HL-60 (cell line): ENCODE measurements at regions not wholly inside any gene's neighbourhood (a gene's known extent, or its start where the extent isn't known, plus 50 kb on each side); places are given as distances from the start of the nearest gene placed in this dataset.

Experiments used
- POLR2AphosphoS5 ChIP-seq: IDR thresholded peaks from 2 replicates; pipeline ENCODE4 v1.6.1; 2012; ENCODE audit warnings: low read depth
- TF ChIP-seq, protein P1 (sequence below): IDR thresholded peaks from 2 replicates; pipeline ENCODE4 v1.6.1; 2012; ENCODE audit warnings: low read depth; ENCODE audit not compliant: insufficient replicate concordance
- TF ChIP-seq, protein P2 (sequence below): IDR thresholded peaks from one replicate; pipeline ENCODE4 v1.5.1; 2011; ENCODE audit warnings: low read length, control low read depth, inconsistent platforms; ENCODE audit not compliant: insufficient read depth

DNA sequence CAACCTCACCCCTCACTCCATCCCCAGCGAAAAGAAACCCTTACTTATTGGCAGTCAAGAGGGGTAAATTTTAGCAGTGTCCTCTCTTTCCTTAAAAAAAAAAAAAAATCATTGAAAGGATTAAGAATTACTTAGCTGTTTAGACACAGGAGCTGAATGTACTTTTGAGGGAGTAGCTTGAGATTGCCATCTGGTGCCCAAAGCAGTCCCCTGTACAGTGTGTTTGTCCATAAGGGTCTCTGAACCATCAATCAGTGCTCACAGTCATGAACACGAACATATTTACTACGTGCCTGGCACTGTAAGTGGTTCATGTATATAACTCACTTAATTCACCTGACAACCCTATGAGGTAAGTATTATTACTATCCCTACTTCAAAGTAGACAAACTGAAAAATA, 463.5 kb downstream of the RAP2B start:
- TF ChIP-seq, protein P1, sequence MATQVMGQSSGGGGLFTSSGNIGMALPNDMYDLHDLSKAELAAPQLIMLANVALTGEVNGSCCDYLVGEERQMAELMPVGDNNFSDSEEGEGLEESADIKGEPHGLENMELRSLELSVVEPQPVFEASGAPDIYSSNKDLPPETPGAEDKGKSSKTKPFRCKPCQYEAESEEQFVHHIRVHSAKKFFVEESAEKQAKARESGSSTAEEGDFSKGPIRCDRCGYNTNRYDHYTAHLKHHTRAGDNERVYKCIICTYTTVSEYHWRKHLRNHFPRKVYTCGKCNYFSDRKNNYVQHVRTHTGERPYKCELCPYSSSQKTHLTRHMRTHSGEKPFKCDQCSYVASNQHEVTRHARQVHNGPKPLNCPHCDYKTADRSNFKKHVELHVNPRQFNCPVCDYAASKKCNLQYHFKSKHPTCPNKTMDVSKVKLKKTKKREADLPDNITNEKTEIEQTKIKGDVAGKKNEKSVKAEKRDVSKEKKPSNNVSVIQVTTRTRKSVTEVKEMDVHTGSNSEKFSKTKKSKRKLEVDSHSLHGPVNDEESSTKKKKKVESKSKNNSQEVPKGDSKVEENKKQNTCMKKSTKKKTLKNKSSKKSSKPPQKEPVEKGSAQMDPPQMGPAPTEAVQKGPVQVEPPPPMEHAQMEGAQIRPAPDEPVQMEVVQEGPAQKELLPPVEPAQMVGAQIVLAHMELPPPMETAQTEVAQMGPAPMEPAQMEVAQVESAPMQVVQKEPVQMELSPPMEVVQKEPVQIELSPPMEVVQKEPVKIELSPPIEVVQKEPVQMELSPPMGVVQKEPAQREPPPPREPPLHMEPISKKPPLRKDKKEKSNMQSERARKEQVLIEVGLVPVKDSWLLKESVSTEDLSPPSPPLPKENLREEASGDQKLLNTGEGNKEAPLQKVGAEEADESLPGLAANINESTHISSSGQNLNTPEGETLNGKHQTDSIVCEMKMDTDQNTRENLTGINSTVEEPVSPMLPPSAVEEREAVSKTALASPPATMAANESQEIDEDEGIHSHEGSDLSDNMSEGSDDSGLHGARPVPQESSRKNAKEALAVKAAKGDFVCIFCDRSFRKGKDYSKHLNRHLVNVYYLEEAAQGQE, result no peak
- TF ChIP-seq, protein P2, sequence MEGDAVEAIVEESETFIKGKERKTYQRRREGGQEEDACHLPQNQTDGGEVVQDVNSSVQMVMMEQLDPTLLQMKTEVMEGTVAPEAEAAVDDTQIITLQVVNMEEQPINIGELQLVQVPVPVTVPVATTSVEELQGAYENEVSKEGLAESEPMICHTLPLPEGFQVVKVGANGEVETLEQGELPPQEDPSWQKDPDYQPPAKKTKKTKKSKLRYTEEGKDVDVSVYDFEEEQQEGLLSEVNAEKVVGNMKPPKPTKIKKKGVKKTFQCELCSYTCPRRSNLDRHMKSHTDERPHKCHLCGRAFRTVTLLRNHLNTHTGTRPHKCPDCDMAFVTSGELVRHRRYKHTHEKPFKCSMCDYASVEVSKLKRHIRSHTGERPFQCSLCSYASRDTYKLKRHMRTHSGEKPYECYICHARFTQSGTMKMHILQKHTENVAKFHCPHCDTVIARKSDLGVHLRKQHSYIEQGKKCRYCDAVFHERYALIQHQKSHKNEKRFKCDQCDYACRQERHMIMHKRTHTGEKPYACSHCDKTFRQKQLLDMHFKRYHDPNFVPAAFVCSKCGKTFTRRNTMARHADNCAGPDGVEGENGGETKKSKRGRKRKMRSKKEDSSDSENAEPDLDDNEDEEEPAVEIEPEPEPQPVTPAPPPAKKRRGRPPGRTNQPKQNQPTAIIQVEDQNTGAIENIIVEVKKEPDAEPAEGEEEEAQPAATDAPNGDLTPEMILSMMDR, result no peak
- no peak for TF ChIP-seq POLR2AphosphoS5
